ENCODE measurements at regions not wholly inside any gene's neighbourhood (a gene's known extent, or its start where the extent isn't known, plus 50 kb on each side); places are given as distances from the start of the nearest gene placed in this dataset.

DNA sequence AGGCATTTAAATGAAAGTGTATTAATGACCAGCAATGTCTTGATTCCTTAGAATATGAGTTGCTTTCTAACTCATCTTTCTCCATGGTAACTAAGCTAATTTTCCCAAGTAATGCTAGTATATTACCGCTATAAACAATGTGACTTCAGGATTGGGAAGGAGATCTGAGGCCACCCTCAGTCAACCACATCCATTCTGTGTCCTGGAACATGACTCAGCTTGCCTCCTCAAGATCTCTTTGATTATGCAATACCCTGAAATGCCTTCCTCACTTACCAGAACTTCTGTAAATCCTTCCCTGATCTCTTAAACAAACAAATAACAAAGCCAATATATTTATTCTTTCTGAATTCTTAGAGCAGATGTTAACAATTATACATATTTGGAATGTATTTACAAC, 1495.5 kb downstream of the PCDH18 start:
- no peak for DNase-seq (ENCODE audit: low read depth, low spot score)
- in situ Hi-C loops (cut with HindIII; ENCODE audit: low pct_unique_long_range_greater_than_20kb, low sequenced_read_pairs): no loop called here

GRCh38 chr4:136032391-136032790, 1499.9 kb downstream of the PCDH18 start:
- no peak for DNase-seq (ENCODE audit: low read depth, low spot score)
- in situ Hi-C loops (cut with HindIII; ENCODE audit: low pct_unique_long_range_greater_than_20kb, low sequenced_read_pairs): no loop called here

DNA sequence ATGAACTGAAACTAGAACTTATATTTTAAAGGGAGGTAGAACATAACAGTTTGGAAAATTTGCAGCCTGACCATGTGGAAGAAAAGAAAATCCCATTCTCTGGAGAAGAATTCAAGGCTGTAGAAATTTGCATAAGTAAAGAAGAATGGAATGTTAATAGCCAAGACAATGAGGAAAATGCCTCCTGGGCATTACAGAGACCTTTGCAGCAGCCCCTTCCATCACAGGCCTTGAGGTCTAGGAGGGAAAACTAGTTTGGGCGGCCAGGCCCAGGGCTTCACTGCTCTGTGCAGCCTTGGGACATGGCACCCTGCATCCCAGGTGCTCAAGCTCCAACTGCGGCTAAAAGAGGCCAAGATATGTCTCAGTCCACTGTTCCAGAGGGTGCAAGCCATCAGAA, 1506.8 kb downstream of the PCDH18 start:
- no peak for DNase-seq (ENCODE audit: low read depth, low spot score)
- in situ Hi-C loops (cut with HindIII; ENCODE audit: low pct_unique_long_range_greater_than_20kb, low sequenced_read_pairs): no loop called here

DNA sequence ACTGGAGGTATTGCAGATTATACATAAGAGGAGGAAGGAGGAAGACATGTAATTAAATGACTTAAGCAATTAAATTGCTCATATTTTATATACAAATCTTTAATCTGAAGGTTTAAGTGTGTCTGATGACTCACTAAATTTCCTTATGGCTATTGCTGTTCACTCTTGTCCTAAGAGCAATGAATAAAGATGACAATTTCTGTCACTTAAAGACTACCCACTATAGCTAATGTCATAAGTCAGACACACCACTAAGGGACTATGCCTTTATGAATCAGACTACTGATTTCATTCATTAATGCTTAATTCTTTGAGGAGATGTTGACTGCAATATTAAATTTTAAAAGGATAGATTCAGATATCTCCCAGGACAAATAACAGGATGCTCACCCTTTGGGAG, 1514.7 kb downstream of the PCDH18 start:
- in situ Hi-C loops (cut with HindIII; ENCODE audit: low pct_unique_long_range_greater_than_20kb, low sequenced_read_pairs): no loop called here

DNA sequence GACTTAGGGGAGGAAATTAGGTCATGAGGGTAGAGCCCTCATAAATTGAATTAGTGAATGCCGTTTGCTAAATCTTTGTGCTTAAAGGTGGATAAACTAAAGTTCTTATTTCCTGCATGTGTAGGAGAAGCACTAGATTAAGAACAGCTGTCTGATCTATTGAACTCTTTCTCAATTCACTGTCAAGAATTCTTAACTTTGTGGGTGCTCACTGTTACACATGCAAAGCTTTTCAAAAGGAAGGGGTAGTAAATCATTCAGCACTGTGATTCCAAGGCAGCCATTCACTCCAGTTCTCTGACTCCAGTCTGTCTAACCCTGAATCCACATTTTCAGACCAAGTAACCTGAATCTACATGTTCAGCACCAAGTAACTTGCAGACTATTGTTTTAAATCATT, 1520.1 kb downstream of the PCDH18 start:
- in situ Hi-C loops (cut with HindIII; ENCODE audit: low pct_unique_long_range_greater_than_20kb, low sequenced_read_pairs): no loop called here
- no peak for DNase-seq (ENCODE audit: low read depth, low spot score)

More for the DNA sequence above, 1514.7 kb downstream of the PCDH18 start:
- DNase-seq (ENCODE audit: low read depth, low spot score): no peak

GRCh38 chr4:136009258-136009832, 1522.9 kb downstream of the PCDH18 start:
- DNase-seq (ENCODE audit: low read depth, low spot score): no peak
- in situ Hi-C loops (cut with HindIII; ENCODE audit: low pct_unique_long_range_greater_than_20kb, low sequenced_read_pairs): no loop called here

DNA sequence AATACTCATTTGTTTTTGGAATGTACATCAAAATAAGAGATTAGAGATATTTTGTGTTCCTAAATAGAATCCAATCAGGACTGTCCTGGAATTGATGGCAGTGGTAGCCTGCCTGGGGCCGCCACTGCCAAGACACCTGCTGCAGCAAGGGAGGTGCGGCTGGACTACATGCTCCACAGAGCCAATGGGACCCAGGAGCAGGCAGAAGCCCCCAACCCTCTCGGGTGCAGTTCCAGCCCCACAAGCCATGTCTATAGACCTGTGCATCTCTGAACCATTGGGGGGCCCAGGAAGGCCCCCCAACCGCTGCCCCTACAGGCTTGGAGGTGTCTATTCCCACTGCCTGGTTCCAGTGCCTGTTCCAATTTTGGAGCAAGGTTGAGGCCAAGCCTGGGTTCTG, 1524.3 kb downstream of the PCDH18 start:
- DNase-seq (ENCODE audit: low read depth, low spot score): no peak
- in situ Hi-C loops (cut with HindIII; ENCODE audit: low pct_unique_long_range_greater_than_20kb, low sequenced_read_pairs): no loop called here

- DNase-seq (ENCODE audit: low read depth, low spot score): no peak
- in situ Hi-C loops (cut with HindIII; ENCODE audit: low pct_unique_long_range_greater_than_20kb, low sequenced_read_pairs): no loop called here
Observed at GRCh38 chr4:136002316-136002715, 1530.0 kb downstream of the PCDH18 start.

DNA sequence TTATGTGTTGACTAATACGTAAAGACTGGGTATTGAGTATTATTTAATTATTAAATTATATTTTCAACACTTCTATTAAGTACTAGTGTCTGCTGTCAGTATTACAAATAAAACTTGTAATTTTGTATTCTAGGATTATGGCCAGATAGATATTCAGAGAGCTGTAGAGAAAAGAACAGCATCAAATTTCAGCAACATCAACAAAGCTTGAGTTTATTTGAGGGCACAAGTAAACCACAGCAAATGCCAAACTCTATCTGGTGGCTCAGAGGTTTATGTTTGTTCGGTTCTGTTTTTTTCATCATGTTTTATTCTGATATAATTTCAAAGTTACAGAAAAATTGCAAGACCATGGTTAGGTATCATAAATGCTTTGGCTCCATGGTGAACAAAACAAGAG, 1530.5 kb downstream of the PCDH18 start:
- in situ Hi-C loops (cut with HindIII; ENCODE audit: low pct_unique_long_range_greater_than_20kb, low sequenced_read_pairs): no loop called here
- DNase-seq (ENCODE audit: low read depth, low spot score): no peak

GRCh38 chr4:136000246-136000645, 1532.0 kb downstream of the PCDH18 start:
- in situ Hi-C loops (cut with HindIII; ENCODE audit: low pct_unique_long_range_greater_than_20kb, low sequenced_read_pairs): no loop called here
- DNase-seq (ENCODE audit: low read depth, low spot score): no peak

DNA sequence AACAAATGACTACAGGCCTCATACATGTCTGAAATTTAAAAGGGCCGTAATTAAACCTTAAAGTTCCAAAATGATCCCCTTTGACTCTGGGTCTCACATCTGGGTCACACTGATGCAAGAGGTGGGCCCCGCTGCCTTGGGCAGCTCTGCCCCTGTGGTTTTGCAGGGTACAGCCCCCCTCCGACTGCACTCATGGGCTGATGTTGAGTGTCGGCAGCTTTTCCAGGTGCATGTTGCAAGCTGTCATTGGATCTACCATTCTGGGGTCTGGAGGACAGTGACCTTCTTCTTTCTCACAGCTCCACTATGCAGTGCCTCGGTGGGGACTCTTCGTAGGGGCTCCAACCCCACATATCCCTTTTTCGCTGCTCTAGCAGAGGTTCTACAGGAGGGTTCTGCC, 1537.9 kb downstream of the PCDH18 start:
- no peak for DNase-seq (ENCODE audit: low read depth, low spot score)
- in situ Hi-C loops (cut with HindIII; ENCODE audit: low pct_unique_long_range_greater_than_20kb, low sequenced_read_pairs): no loop called here

DNA sequence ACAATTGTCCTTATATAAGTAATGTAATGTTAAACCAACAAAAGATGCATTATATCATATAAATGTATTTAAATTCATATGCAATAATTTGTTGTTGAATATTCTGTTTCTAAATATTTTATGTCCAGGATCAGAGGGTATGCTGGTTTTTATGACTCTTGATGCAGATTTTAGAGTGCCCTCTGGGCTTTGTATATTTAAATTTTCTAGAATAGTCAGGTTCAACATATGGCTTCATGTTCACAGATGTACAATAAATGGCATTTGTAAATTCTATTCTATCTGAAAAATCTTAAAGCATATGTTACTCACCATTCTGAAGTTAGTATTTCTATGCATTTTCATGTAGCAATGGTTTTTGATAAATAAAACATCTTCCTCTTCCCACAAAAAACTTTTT, 1555.4 kb downstream of the PCDH18 start:
- DNase-seq (ENCODE audit: low read depth, low spot score): no peak
- in situ Hi-C loops (cut with HindIII; ENCODE audit: low pct_unique_long_range_greater_than_20kb, low sequenced_read_pairs): no loop called here

- in situ Hi-C loops (cut with HindIII; ENCODE audit: low pct_unique_long_range_greater_than_20kb, low sequenced_read_pairs): no loop called here
- no peak for DNase-seq (ENCODE audit: low read depth, low spot score)
Observed at GRCh38 chr4:135966936-135967335, 1565.4 kb downstream of the PCDH18 start.

- no peak for DNase-seq (ENCODE audit: low read depth, low spot score)
- in situ Hi-C loops (cut with HindIII; ENCODE audit: low pct_unique_long_range_greater_than_20kb, low sequenced_read_pairs): no loop called here
Observed at GRCh38 chr4:135963009-135963408, 1569.3 kb downstream of the PCDH18 start.

DNA sequence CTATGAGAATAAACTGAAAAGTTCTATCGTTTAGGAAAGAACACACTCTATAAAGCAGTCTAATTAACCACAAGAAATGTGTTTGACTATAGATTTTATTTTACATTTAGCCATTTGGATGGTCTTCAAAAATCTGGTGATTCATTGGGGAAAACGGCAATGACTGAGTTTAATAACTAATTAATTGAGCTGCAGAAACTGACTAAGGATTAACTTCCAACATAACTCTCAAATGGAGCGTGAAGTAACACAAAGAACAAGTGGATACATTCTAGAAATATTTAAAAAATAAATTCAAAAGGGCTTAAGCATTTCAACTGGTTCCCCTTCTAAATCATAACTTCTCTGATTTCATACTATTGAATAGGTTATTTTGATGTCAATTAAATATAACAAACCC, 1582.4 kb downstream of the PCDH18 start:
- DNase-seq (ENCODE audit: low read depth, low spot score): no peak
- in situ Hi-C loops (cut with HindIII; ENCODE audit: low pct_unique_long_range_greater_than_20kb, low sequenced_read_pairs): no loop called here

DNA sequence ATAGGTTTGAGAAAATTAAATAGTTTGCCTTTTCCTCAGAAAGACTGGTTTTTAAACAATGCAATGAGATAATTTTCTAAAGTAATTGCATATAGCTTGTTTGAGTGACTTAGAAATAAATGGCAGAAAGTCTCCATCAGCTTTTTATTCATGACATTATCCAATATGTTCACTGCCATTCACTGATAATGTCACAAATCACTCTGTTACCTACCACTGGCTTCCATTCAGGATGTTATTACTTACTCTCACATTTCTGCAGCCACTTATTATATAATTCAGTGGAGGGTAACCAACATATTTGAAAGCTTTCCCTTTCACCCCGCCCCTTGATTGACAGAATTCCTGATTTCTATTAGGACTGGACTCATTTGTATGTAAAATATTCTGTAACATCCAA, 1583.5 kb downstream of the PCDH18 start:
- DNase-seq (ENCODE audit: low read depth, low spot score): no peak
- in situ Hi-C loops (cut with HindIII; ENCODE audit: low pct_unique_long_range_greater_than_20kb, low sequenced_read_pairs): no loop called here

GRCh38 chr4:135941671-135942070, 1590.6 kb downstream of the PCDH18 start:
- in situ Hi-C loops (cut with HindIII; ENCODE audit: low pct_unique_long_range_greater_than_20kb, low sequenced_read_pairs): no loop called here
- DNase-seq (ENCODE audit: low read depth, low spot score): no peak

GRCh38 chr4:135934026-135934425, 1598.3 kb downstream of the PCDH18 start:
- no peak for DNase-seq (ENCODE audit: low read depth, low spot score)
- in situ Hi-C loops (cut with HindIII; ENCODE audit: low pct_unique_long_range_greater_than_20kb, low sequenced_read_pairs): no loop called here

GRCh38 chr4:135927651-135928050, 1604.6 kb downstream of the PCDH18 start:
- in situ Hi-C loops (cut with HindIII; ENCODE audit: low pct_unique_long_range_greater_than_20kb, low sequenced_read_pairs): no loop called here
- peak; percentile 21 for DNase-seq (ENCODE audit: low read depth, low spot score)

DNA sequence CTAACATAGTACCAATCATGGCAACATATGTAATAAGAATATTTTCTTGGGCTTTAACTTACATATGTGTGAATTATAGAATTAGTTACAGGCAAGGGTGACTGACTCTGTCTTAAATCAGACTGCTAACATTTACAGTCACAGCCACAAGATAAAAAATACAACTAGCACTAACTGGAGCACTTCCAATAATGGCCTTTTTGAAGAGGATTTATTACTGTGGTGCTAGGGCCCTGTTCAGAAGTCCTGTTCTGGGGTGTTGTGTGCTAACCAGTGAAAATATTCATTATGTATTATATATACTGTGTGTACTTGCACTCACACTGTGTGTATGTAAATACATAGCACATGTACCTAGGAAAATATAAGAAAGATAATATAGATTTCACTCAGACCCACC, 1611.2 kb downstream of the PCDH18 start:
- no peak for DNase-seq (ENCODE audit: low read depth, low spot score)
- in situ Hi-C loops (cut with HindIII; ENCODE audit: low pct_unique_long_range_greater_than_20kb, low sequenced_read_pairs): no loop called here
